ENCODE measurements at regions not wholly inside any gene's neighbourhood (a gene's known extent, or its start where the extent isn't known, plus 50 kb on each side); places are given as distances from the start of the nearest gene placed in this dataset.

DNA sequence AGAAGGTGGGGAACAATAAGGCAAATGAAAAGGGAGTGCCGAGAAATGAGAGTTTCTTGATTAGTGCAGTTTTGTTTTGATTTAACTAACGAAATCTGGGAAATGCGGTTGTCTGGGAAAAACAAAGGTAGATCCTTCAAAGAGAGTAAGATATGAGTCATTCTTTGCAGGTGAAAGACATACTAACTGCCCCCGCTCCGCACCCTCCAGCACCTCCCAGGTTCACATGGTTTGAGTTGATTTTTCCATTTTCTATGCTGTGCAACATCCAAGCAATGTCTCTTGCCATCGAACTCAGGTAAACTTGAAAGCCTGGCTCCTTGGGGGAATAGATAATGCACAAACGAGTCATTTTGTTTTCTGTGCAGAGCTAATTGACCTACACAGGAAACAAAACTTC is 84.1 kb upstream of the KLF12 start:
- H3K4me1 ChIP-seq (ENCODE audit: control insufficient read depth in 3 of 3, insufficient read depth in 2 of 3, low read depth in 1 of 3, low read length in 2 of 3), result peaks cover 0 to 6% (median 0%) of the 10 kb centered on the region in 3 donors
- no peak overlapping the region for H3K4me3 ChIP-seq (ENCODE audit: low read depth in 1 of 3, low read length in 3 of 3)
- H3K9me3 ChIP-seq (ENCODE audit: control insufficient read depth in 2 of 2, insufficient read depth in 1 of 2, low read depth in 1 of 2, low read length in 1 of 2), result no peaks in the 10 kb centered on the region
- 82 to 83% (median 83%) methylated on average over 7 of the region's 7 CpGs for WGBS, 3 donors
- no peaks in the 10 kb centered on the region for H3K27me3 ChIP-seq (ENCODE audit: control insufficient read depth in 3 of 3, insufficient read depth in 3 of 3, low read length in 3 of 3)
- H3K36me3 ChIP-seq (ENCODE audit: control insufficient read depth in 3 of 3, insufficient read depth in 2 of 3, low read depth in 1 of 3, low read length in 3 of 3), result no peaks in the 10 kb centered on the region
- H3K27ac ChIP-seq (ENCODE audit: low read depth in 1 of 3, low read length in 2 of 3), result no peak overlapping the region
- FAIRE-seq (no peak), DNase-seq (no peak)

DNA sequence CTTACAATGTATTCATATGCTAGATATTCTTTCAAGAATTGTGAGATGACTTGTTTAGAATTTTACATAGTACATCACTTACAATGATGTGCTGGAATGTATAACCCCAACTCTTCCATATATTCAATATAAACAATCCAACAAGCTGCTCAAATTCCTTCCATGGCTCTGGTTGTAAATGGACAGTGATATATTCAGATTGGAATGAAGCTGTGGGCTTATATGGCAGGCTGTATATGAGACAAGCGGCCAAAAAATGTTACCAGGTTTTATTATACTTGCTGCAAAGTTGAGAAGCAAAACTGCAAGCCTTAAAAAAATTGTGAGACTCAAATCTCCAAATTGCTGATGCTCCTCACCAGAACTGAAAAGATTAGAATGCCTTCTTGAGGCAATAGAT is 83.6 kb upstream of the KLF12 start:
- Histone ChIP-seq H3K4me1 (ENCODE audit: control insufficient read depth in 3 of 3, insufficient read depth in 2 of 3, low read depth in 1 of 3, low read length in 2 of 3) (peaks cover 0 to 6% (median 0%) of the 10 kb centered on the region in 3 donors), H3K9me3 (ENCODE audit: control insufficient read depth in 2 of 2, insufficient read depth in 1 of 2, low read depth in 1 of 2, low read length in 1 of 2) (no peaks in the 10 kb centered on the region), H3K27ac (ENCODE audit: low read depth in 1 of 3, low read length in 2 of 3) (no peak overlapping the region), H3K27me3 (ENCODE audit: control insufficient read depth in 3 of 3, insufficient read depth in 3 of 3, low read length in 3 of 3) (no peaks in the 10 kb centered on the region), H3K36me3 (ENCODE audit: control insufficient read depth in 3 of 3, insufficient read depth in 2 of 3, low read depth in 1 of 3, low read length in 3 of 3) (no peaks in the 10 kb centered on the region), H3K4me3 (ENCODE audit: low read depth in 1 of 3, low read length in 3 of 3) (no peak overlapping the region)
- 74 to 86% (median 76%) methylated on average over 1 of the region's 1 CpG for WGBS, 3 donors
- FAIRE-seq (no peak), DNase-seq (no peak)

DNA sequence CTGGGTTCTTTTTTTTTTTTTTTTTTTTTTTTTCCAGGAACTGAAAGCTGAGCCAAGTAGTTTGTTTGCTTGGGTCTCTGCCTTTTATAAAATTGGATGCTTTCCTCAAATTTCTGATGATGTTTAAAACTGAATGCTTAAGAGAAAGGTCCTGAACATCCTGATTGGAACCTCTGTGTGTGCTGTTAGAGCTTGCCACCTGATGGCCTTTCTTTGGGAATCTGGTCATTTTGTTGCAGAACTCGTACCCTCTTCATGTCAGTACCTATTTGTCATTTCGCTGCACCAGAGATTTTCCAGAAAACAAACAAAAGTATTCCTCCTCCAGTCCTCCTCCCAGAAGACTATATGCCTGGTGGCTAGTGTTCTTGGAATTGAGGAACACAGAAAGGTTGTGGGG is 81.2 kb upstream of the KLF12 start:
- Histone ChIP-seq H3K4me3 (ENCODE audit: low read depth in 1 of 3, low read length in 3 of 3) (no peak overlapping the region), H3K36me3 (ENCODE audit: control insufficient read depth in 3 of 3, insufficient read depth in 2 of 3, low read depth in 1 of 3, low read length in 3 of 3) (no peaks in the 10 kb centered on the region), H3K4me1 (ENCODE audit: control insufficient read depth in 3 of 3, insufficient read depth in 2 of 3, low read depth in 1 of 3, low read length in 2 of 3) (no peaks in the 10 kb centered on the region), H3K9me3 (ENCODE audit: control insufficient read depth in 2 of 2, insufficient read depth in 1 of 2, low read depth in 1 of 2, low read length in 1 of 2) (no peaks in the 10 kb centered on the region), H3K27me3 (ENCODE audit: control insufficient read depth in 3 of 3, insufficient read depth in 3 of 3, low read length in 3 of 3) (no peaks in the 10 kb centered on the region), H3K27ac (ENCODE audit: low read depth in 1 of 3, low read length in 2 of 3) (no peak overlapping the region)
- FAIRE-seq (no peak), DNase-seq (no peak)
- WGBS, 3 donors, result 82 to 98% (median 93%) methylated on average over 2 of the region's 2 CpGs

DNA sequence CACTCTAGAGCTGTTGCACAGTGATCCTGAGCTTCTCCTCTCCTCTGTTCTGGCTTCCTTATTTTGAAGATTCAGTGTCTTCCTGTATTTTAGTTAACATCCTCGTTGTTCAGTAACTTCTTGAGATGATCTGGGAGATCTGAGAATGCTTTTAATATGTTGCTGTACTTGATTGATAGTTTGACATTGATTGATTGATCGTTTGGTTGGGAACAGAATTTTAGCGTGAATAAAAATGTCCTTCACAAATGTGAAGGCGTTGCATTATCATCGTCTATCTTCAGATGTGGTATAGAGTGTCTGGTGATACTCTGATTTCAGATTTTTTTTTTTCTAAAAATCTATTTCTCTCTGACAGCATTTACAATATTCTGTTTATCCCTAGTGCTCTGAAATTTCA is 80.1 kb upstream of the KLF12 start:
- no peak overlapping the region for H3K27ac ChIP-seq (ENCODE audit: low read depth in 1 of 3, low read length in 2 of 3)
- no peak overlapping the region for H3K4me3 ChIP-seq (ENCODE audit: low read depth in 1 of 3, low read length in 3 of 3)
- DNase-seq, result no peak
- no peaks in the 10 kb centered on the region for H3K27me3 ChIP-seq (ENCODE audit: control insufficient read depth in 3 of 3, insufficient read depth in 3 of 3, low read length in 3 of 3)
- no peaks in the 10 kb centered on the region for H3K4me1 ChIP-seq (ENCODE audit: control insufficient read depth in 3 of 3, insufficient read depth in 2 of 3, low read depth in 1 of 3, low read length in 2 of 3)
- 76 to 86% (median 81%) methylated on average over 5 of the region's 5 CpGs for WGBS, 3 donors
- no peak for FAIRE-seq
- no peaks in the 10 kb centered on the region for H3K36me3 ChIP-seq (ENCODE audit: control insufficient read depth in 3 of 3, insufficient read depth in 2 of 3, low read depth in 1 of 3, low read length in 3 of 3)
- H3K9me3 ChIP-seq (ENCODE audit: control insufficient read depth in 2 of 2, insufficient read depth in 1 of 2, low read depth in 1 of 2, low read length in 1 of 2), result no peaks in the 10 kb centered on the region

DNA sequence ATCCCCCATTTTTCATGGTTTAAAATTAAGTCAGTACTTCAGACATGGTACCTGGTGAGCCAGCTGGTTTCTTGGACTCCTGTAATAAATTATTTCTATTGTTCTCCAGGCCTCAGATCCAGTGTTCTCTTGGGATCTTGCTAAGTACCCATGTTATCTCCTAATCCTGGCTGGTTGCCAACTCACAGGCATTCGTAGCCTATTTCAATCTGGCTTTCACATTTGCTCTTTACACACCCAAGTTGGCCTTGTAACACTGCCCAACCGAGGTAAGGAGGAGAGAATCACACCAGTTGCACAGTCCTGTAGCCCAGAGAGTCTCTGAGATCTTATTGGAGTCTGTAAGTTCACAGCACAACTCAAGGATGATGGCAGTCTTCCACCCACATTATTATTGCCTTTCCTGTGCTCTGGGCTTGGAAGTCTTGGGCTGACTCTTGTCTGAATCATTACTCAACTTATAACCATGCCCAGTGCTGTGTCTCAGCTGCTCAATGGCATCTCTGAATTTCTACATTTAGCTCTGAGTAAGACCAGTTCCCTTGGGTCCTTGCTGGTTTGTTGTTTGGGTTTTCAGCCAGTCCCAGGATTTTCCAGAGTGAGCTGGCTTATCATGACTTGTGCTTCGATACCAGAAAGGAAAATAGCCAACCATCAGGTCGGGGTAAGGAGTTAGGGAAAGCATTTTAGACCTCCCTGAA is 76.6 kb upstream of the KLF12 start:
- peak in 1 of 2 donors; percentile 84 for DNase-seq
- Histone ChIP-seq H3K36me3 (ENCODE audit: control insufficient read depth in 3 of 3, insufficient read depth in 2 of 3, low read depth in 1 of 3, low read length in 3 of 3) (no peaks in the 10 kb centered on the region), H3K4me1 (ENCODE audit: control insufficient read depth in 3 of 3, insufficient read depth in 2 of 3, low read depth in 1 of 3, low read length in 2 of 3) (no peaks in the 10 kb centered on the region), H3K9me3 (ENCODE audit: control insufficient read depth in 2 of 2, insufficient read depth in 1 of 2, low read depth in 1 of 2, low read length in 1 of 2) (no peaks in the 10 kb centered on the region), H3K4me3 (ENCODE audit: low read depth in 1 of 3, low read length in 3 of 3) (no peak overlapping the region), H3K27ac (ENCODE audit: low read depth in 1 of 3, low read length in 2 of 3) (no peak overlapping the region), H3K27me3 (ENCODE audit: control insufficient read depth in 3 of 3, insufficient read depth in 3 of 3, low read length in 3 of 3) (no peaks in the 10 kb centered on the region)
- WGBS, 3 donors, result 49 to 57% (median 57%) methylated on average over 4 of the region's 4 CpGs
- no peak for FAIRE-seq

DNA sequence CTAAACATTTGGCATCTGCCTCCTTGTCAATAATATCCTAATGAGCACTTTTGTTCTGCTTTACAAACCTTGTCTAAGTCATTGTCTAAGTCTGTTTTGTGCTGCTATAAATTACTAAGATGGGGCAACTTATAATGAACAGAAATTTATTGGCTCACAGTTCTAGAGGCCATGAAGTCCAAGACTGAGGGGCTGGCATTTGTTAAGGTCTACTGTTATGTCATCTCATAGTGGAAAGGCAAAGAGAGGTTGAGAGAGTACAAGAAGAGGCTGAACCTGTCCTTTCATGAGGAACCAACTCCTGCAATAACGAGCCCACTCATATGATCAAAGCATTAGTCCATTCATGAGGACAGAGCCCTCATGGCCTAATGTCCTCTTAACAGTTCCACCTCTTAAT is 72.7 kb upstream of the KLF12 start:
- H3K36me3 ChIP-seq (ENCODE audit: control insufficient read depth in 3 of 3, insufficient read depth in 2 of 3, low read depth in 1 of 3, low read length in 3 of 3), result no peaks in the 10 kb centered on the region
- no peaks in the 10 kb centered on the region for H3K9me3 ChIP-seq (ENCODE audit: control insufficient read depth in 2 of 2, insufficient read depth in 1 of 2, low read depth in 1 of 2, low read length in 1 of 2)
- WGBS, 3 donors, result 72 to 91% (median 78%) methylated on average over 1 of the region's 1 CpG
- no peak overlapping the region for H3K27ac ChIP-seq (ENCODE audit: low read depth in 1 of 3, low read length in 2 of 3)
- DNase-seq (no peak), FAIRE-seq (no peak)
- no peak overlapping the region for H3K4me3 ChIP-seq (ENCODE audit: low read depth in 1 of 3, low read length in 3 of 3)
- H3K27me3 ChIP-seq (ENCODE audit: control insufficient read depth in 3 of 3, insufficient read depth in 3 of 3, low read length in 3 of 3), result no peaks in the 10 kb centered on the region
- no peaks in the 10 kb centered on the region for H3K4me1 ChIP-seq (ENCODE audit: control insufficient read depth in 3 of 3, insufficient read depth in 2 of 3, low read depth in 1 of 3, low read length in 2 of 3)

DNA sequence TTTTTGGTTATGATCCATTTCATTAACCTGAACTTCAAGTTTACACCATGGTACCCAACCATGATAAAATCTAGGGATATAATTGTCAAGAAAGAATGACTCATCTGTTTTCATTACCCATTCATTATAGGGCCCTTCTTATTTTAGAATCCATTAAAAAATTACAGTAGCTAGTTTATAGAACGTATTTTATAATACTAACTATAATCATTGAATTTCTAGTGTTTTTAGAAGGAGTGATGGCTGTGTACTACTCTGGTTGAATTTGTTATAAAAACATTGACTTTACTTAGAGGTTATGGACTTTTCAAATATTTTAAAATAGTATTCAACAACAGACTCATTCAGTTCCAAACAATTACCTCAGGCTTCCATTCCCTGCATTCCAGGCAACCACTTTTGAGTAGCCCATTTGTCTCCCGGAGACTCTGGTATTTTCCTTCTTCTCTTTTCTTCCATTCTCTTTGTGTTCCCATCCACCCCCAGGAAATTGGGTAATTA is 71.9 kb upstream of the KLF12 start:
- Histone ChIP-seq H3K4me1 (ENCODE audit: control insufficient read depth in 3 of 3, insufficient read depth in 2 of 3, low read depth in 1 of 3, low read length in 2 of 3) (no peaks in the 10 kb centered on the region), H3K27ac (ENCODE audit: low read depth in 1 of 3, low read length in 2 of 3) (no peak overlapping the region), H3K36me3 (ENCODE audit: control insufficient read depth in 3 of 3, insufficient read depth in 2 of 3, low read depth in 1 of 3, low read length in 3 of 3) (no peaks in the 10 kb centered on the region), H3K9me3 (ENCODE audit: control insufficient read depth in 2 of 2, insufficient read depth in 1 of 2, low read depth in 1 of 2, low read length in 1 of 2) (no peaks in the 10 kb centered on the region), H3K27me3 (ENCODE audit: control insufficient read depth in 3 of 3, insufficient read depth in 3 of 3, low read length in 3 of 3) (no peaks in the 10 kb centered on the region), H3K4me3 (ENCODE audit: low read depth in 1 of 3, low read length in 3 of 3) (no peak overlapping the region)
- no peak for DNase-seq
- WGBS, 3 donors, result 67 to 90% (median 87%) methylated on average over 2 of the region's 2 CpGs
- FAIRE-seq, result no peak

DNA sequence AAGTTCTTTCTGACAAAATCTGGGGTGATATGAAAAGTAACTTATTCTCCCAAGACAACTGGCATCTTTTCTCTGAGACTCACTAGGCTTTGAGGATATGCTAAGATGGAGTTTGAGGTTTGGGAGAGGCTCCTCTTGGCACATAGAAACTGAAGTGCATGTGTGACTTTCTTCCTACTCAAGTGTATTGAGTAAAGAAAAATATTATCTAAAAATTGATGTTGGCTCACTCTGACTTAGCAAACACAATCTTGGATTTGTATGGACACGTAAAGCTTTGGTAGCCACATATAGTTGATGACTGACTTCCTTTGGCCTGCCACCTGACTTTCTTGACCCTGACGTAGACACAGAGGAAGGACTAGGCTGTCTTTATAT is 71.1 kb upstream of the KLF12 start:
- Histone ChIP-seq H3K4me1 (ENCODE audit: control insufficient read depth in 3 of 3, insufficient read depth in 2 of 3, low read depth in 1 of 3, low read length in 2 of 3) (no peaks in the 10 kb centered on the region), H3K27ac (ENCODE audit: low read depth in 1 of 3, low read length in 2 of 3) (no peak overlapping the region), H3K36me3 (ENCODE audit: control insufficient read depth in 3 of 3, insufficient read depth in 2 of 3, low read depth in 1 of 3, low read length in 3 of 3) (no peaks in the 10 kb centered on the region), H3K27me3 (ENCODE audit: control insufficient read depth in 3 of 3, insufficient read depth in 3 of 3, low read length in 3 of 3) (no peaks in the 10 kb centered on the region), H3K9me3 (ENCODE audit: control insufficient read depth in 2 of 2, insufficient read depth in 1 of 2, low read depth in 1 of 2, low read length in 1 of 2) (no peaks in the 10 kb centered on the region), H3K4me3 (ENCODE audit: low read depth in 1 of 3, low read length in 3 of 3) (no peak overlapping the region)
- WGBS, 3 donors, result 85 to 93% (median 91%) methylated on average over 2 of the region's 2 CpGs
- no peak for FAIRE-seq
- DNase-seq, result no peak
